DMS79 treated with DMSO at 0.1 percent for 48 hours (cell line): ENCODE measurements at regions not wholly inside any gene's neighbourhood (a gene's known extent, or its start where the extent isn't known, plus 50 kb on each side); places are given as distances from the start of the nearest gene placed in this dataset.
A peak's percentile ranks its signal among the peaks of the same experiment; 100 is the strongest.

Experiments used
- DNase-seq: peaks from one replicate; lab custom pipeline; 2025; lab: John Stamatoyannopoulos, UW

GRCh38 chr20:20881808-20882207, 169.4 kb upstream of the RALGAPA2 start:
- DNase-seq: no peak

- DNase-seq: no peak
These were observed 164.6 kb upstream of the RALGAPA2 start for GRCh38 chr20:20877079-20877478.

- DNase-seq: no peak
These were observed 163.3 kb upstream of the RALGAPA2 start for GRCh38 chr20:20875716-20876115.

GRCh38 chr20:20872428-20872827, 160.0 kb upstream of the RALGAPA2 start:
- no peak for DNase-seq

- DNase-seq: no peak
These were observed 156.8 kb upstream of the RALGAPA2 start for GRCh38 chr20:20869161-20869775.

GRCh38 chr20:20864351-20865096, 152.1 kb upstream of the RALGAPA2 start:
- peak; percentile 17 for DNase-seq

GRCh38 chr20:20860078-20860806, 147.8 kb upstream of the RALGAPA2 start:
- peak; percentile 42 for DNase-seq

GRCh38 chr20:20859510-20859909, 147.1 kb upstream of the RALGAPA2 start:
- DNase-seq: no peak

- no peak for DNase-seq
These were observed 144.5 kb upstream of the RALGAPA2 start for GRCh38 chr20:20856956-20857355.

- no peak for DNase-seq
These were observed 143.9 kb upstream of the RALGAPA2 start for GRCh38 chr20:20856306-20856705.

- DNase-seq: no peak
These were observed 138.9 kb upstream of the RALGAPA2 start for GRCh38 chr20:20851385-20851784.

- no peak for DNase-seq
These were observed 138.0 kb upstream of the RALGAPA2 start for GRCh38 chr20:20850407-20850806.

- DNase-seq: no peak
These were observed 136.7 kb upstream of the RALGAPA2 start for GRCh38 chr20:20849161-20849560.

- no peak for DNase-seq
These were observed 135.4 kb upstream of the RALGAPA2 start for GRCh38 chr20:20847814-20848213.

- DNase-seq: no peak
These were observed 131.5 kb upstream of the RALGAPA2 start for GRCh38 chr20:20843982-20844381.

GRCh38 chr20:20839771-20840170, 127.3 kb upstream of the RALGAPA2 start:
- no peak for DNase-seq

GRCh38 chr20:20837574-20838021, 125.2 kb upstream of the RALGAPA2 start:
- DNase-seq: peak; percentile 59

GRCh38 chr20:20836836-20837235, 124.4 kb upstream of the RALGAPA2 start:
- DNase-seq: no peak

GRCh38 chr20:20835897-20836296, 123.5 kb upstream of the RALGAPA2 start:
- no peak for DNase-seq

GRCh38 chr20:20834008-20834407, 121.6 kb upstream of the RALGAPA2 start:
- DNase-seq: no peak

- DNase-seq: no peak
These were observed 120.3 kb upstream of the RALGAPA2 start for GRCh38 chr20:20832715-20833114.

GRCh38 chr20:20831794-20832193, 119.3 kb upstream of the RALGAPA2 start:
- no peak for DNase-seq

- no peak for DNase-seq
These were observed 117.2 kb upstream of the RALGAPA2 start for GRCh38 chr20:20829681-20830080.
